GM12878 (cell line): ENCODE measurements at regions not wholly inside any gene's neighbourhood (a gene's known extent, or its start where the extent isn't known, plus 50 kb on each side); places are given as distances from the start of the nearest gene placed in this dataset.

ENCODE experiments used
- ATAC-seq: fragments of 200-7000 bp; cut with Tn5 transposase; 3 replicates; pipeline ENCODE4 v1.9.1; 2020; ENCODE audit warnings: mild to moderate bottlenecking, moderate library complexity
- BruUV-seq: library from RNA; stranded (reverse); fragments of 400-500 nt; replicated peaks from 2 replicates; lab custom pipeline; 2021; lab: Mats Ljungman, UMichigan
- CTCF ChIA-PET: fragments of 300-600 bp; sonication (Branson Sonifier 250); formaldehyde crosslinking; extraction: SDS; loops from one replicate; lab custom pipeline; 2021; ENCODE audit warnings: inconsistent platforms; lab: Yijun Ruan, JAX
- POLR2A ChIA-PET: fragments of 350-600 bp; formaldehyde crosslinking; extraction: SDS; loops from one replicate; lab custom pipeline; 2021; ENCODE audit warnings: inconsistent platforms; lab: Charles Lee
- RAD21 ChIA-PET: fragments of 300-600 bp; sonication (Branson Sonifier 250); formaldehyde crosslinking; loops from one replicate; lab custom pipeline; 2023; ENCODE audit warnings: antibody characterized with exemption; ENCODE audit not compliant: unreplicated experiment; lab: Charles Lee
- SMC1A ChIA-PET: fragments of 300-600 bp; sonication (Branson Sonifier 250); formaldehyde crosslinking; loops from one replicate; lab custom pipeline; 2023; ENCODE audit not compliant: unreplicated experiment, uncharacterized antibody; lab: Charles Lee
- DNase-seq: peaks from one replicate; pipeline ENCODE4 v3.0.0-alpha.2; 2011; ENCODE audit warnings: low read depth, low spot score
- FAIRE-seq: peaks from 3 replicates; lab custom pipeline; 2011; peaks lifted over from hg19 to GRCh38; lab: Jason Lieb, UNC
- H2AFZ ChIP-seq: 2 replicates; pipeline ENCODE4 v1.6.0; 2011; ENCODE audit warnings: low read depth, low read length, control low read depth; ENCODE audit not compliant: control insufficient read depth
- H3K27ac ChIP-seq: 2 replicates; pipeline ENCODE4 v1.5.1; 2011; ENCODE audit warnings: control low read depth; ENCODE audit not compliant: control insufficient read depth, insufficient read depth
- H3K27me3 ChIP-seq, 2 experiments: replicated peaks in 1 of 2; 2 replicates each; pipeline versions ENCODE4 v1.6.0 to v1.6.1; 2011; ENCODE audit warnings: low read length in 1 of 2; ENCODE audit not compliant: control insufficient read depth in 2 of 2, insufficient read depth in 2 of 2
- H3K36me3 ChIP-seq, 2 experiments: 2 replicates each; pipeline ENCODE4 v1.5.1; 2011; ENCODE audit warnings: low read length in 1 of 2; ENCODE audit not compliant: control insufficient read depth in 2 of 2, insufficient read depth in 2 of 2
- H3K4me1 ChIP-seq: 2 replicates; pipeline ENCODE4 v1.6.1; 2011; ENCODE audit warnings: mild to moderate bottlenecking, low read length, moderate library complexity, mixed read lengths; ENCODE audit not compliant: control insufficient read depth, insufficient read depth
- H3K4me2 ChIP-seq: 2 replicates; pipeline ENCODE4 v1.6.0; 2011; ENCODE audit warnings: control low read depth; ENCODE audit not compliant: control insufficient read depth, insufficient read depth
- H3K4me3 ChIP-seq: fragments of 200-600 bp; sonication (generic); 2 replicates; pipeline ENCODE4 v1.5.1; 2016
- H3K79me2 ChIP-seq: 2 replicates; pipeline ENCODE4 v1.6.0; 2011; ENCODE audit warnings: low read length; ENCODE audit not compliant: control insufficient read depth, insufficient read depth
- H3K9ac ChIP-seq: 2 replicates; pipeline ENCODE4 v1.8.0; 2011; ENCODE audit warnings: low read length, control low read depth, mixed read lengths; ENCODE audit not compliant: control insufficient read depth, insufficient read depth
- H3K9me3 ChIP-seq: replicated peaks from 3 replicates; pipeline ENCODE4 v1.5.1; 2011; ENCODE audit warnings: mild to moderate bottlenecking, low read length; ENCODE audit not compliant: control insufficient read depth, insufficient read depth
- H4K20me1 ChIP-seq: 2 replicates; pipeline ENCODE4 v1.6.0; 2011; ENCODE audit not compliant: control insufficient read depth, insufficient read depth
- BCL11A ChIP-seq: IDR thresholded peaks from 2 replicates; pipeline ENCODE4 v1.6.1; 2011; ENCODE audit warnings: low read depth, low read length
- BHLHE40 ChIP-seq, 2 experiments: fragments of 450-650 bp in 1 of 2; IDR thresholded peaks; 2 replicates each; pipeline ENCODE4 v1.6.1; 2011 to 2017; ENCODE audit warnings: low read depth in 2 of 2, borderline replicate concordance in 1 of 2, improper control_type of control experiment in 1 of 2, low read length in 1 of 2, mild to moderate bottlenecking in 1 of 2
- JUND ChIP-seq: IDR thresholded peaks from 2 replicates; pipeline ENCODE4 v1.6.1; 2012; ENCODE audit warnings: low read depth, mild to moderate bottlenecking, low read length, improper control_type of control experiment, moderate library complexity
- POLR2AphosphoS2 ChIP-seq: IDR thresholded peaks from 2 replicates; pipeline ENCODE4 v1.6.1; 2011; ENCODE audit warnings: low read depth, mild to moderate bottlenecking, low read length, improper control_type of control experiment, moderate library complexity
- TAF1 ChIP-seq: IDR thresholded peaks from 2 replicates; pipeline ENCODE4 v1.6.1; 2011; ENCODE audit warnings: mild to moderate bottlenecking, low read depth, low read length, borderline replicate concordance
- ZNF24 ChIP-seq: fragments of 450-650 bp; IDR thresholded peaks from 2 replicates; pipeline ENCODE4 v1.6.1; 2017; ENCODE audit warnings: antibody characterized with exemption, mild to moderate bottlenecking
- ZZZ3 ChIP-seq: IDR thresholded peaks from 2 replicates; pipeline ENCODE4 v1.6.1; 2011; ENCODE audit warnings: low read depth; ENCODE audit not compliant: control insufficient read depth, insufficient read length
- WGBS: methylation state at CpG from one replicate; pipeline ENCODE4 v1.1.6; 2016; ENCODE audit warnings: low lambda C conversion rate; ENCODE audit not compliant: insufficient replicate concordance, insufficient coverage; ENCODE audit errors: missing lambda C conversion rate; 5-methylcytosine and 5-hydroxymethylcytosine counted together
- in situ Hi-C: fragments of 300-500 bp; cut with MboI; formaldehyde crosslinking; loops from 9 replicates; pipeline ENCODE4 v1.14.3; 2018; ENCODE audit warnings: mixed read lengths
- intact Hi-C: fragments of 100-400 bp; cut with micrococcal nuclease; formaldehyde crosslinking; loops from one replicate; pipeline ENCODE4 v1.14.2; 2022; ENCODE audit not compliant: unreplicated experiment
- TF ChIP-seq, protein P1 (sequence below): IDR thresholded peaks from 2 replicates; pipeline ENCODE4 v1.6.1; 2012; ENCODE audit warnings: low read depth, low read length, improper control_type of control experiment
- TF ChIP-seq, protein P2 (sequence below): fragments of 450-650 bp; IDR thresholded peaks from 2 replicates; pipeline ENCODE4 v1.6.1; 2016; ENCODE audit warnings: mild to moderate bottlenecking, moderate library complexity, borderline replicate concordance

DNA sequence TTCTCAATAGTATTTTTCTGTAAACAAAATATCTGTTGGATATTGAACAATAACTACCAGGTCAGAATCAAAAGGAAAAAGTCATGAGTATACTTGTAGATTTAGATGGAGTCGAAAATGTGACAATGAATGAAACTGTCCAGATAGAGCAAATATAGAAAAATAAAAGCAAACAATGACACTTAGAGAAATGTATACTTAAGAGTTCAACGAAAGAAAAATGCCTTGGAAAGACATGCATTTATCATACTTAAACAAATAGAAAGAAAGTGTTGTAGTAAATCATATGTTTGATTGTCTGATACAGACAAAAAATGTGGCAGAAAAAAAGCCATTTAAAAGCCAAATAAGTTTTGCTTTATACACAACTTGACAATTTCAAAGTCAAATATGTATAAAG lies 571.2 kb upstream of the MGAT4C start:
- H3K4me3 ChIP-seq, result no peak overlapping the region
- H3K27me3 ChIP-seq, result no peaks in the 10 kb centered on the region
- no peaks in the 10 kb centered on the region for H4K20me1 ChIP-seq
- intact Hi-C loops (no loop called here), in situ Hi-C loops (no loop called here)
- DNase-seq, result no peak
- no TSS peak for BruUV-seq
- RAD21 ChIA-PET, result no interaction called here
- H3K4me1 ChIP-seq, result no peaks in the 10 kb centered on the region
- no peak overlapping the region for H3K9ac ChIP-seq
- TF ChIP-seq JUND (no peak), TAF1 (no peak)
- FAIRE-seq, result no peak
- POLR2A ChIA-PET, result no interaction called here
- no peak overlapping the region for H2AFZ ChIP-seq
- no peaks in the 10 kb centered on the region for H3K9me3 ChIP-seq
- CTCF ChIA-PET, result no interaction called here
- WGBS, result 0% methylated on average over 2 of the region's 2 CpGs
- no peak for ATAC-seq
- no peaks in the 10 kb centered on the region for H3K79me2 ChIP-seq
- no peaks in the 10 kb centered on the region for H3K36me3 ChIP-seq
- SMC1A ChIA-PET, result no interaction called here
- H3K4me2 ChIP-seq, result no peak overlapping the region
- H3K27ac ChIP-seq, result no peak overlapping the region

DNA sequence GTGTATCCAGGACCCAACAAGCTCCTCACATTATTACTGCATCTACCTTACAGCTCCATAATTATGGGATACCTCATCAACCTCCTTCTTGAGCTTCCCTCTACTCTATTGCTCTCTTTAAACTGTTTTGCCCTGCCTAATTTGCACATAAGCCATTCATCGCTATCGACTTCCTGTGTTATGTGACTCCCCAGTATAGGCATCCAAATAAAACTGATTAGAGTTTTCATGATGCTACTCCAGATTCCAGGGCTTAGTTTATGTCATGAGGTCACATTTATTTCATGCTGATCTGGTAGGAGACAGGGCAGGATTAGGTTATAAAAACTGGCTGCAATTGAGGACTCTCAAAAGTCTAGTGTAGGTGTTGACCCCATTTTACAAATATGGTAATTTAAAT lies 569.9 kb upstream of the MGAT4C start:
- ChIA-PET POLR2A (no interaction called here), RAD21 (no interaction called here), SMC1A (no interaction called here), CTCF (no interaction called here)
- FAIRE-seq (no peak), ATAC-seq (no peak), DNase-seq (no peak)
- H3K9me3 ChIP-seq, result no peaks in the 10 kb centered on the region
- H3K4me3 ChIP-seq, result no peak overlapping the region
- no peak overlapping the region for H3K27ac ChIP-seq
- H3K4me1 ChIP-seq, result no peaks in the 10 kb centered on the region
- no TSS peak for BruUV-seq
- no peaks in the 10 kb centered on the region for H3K79me2 ChIP-seq
- H4K20me1 ChIP-seq, result no peaks in the 10 kb centered on the region
- no peak overlapping the region for H2AFZ ChIP-seq
- in situ Hi-C loops (no loop called here), intact Hi-C loops (no loop called here)
- no peak overlapping the region for H3K4me2 ChIP-seq
- no peaks in the 10 kb centered on the region for H3K36me3 ChIP-seq
- no peak overlapping the region for H3K9ac ChIP-seq
- 61% methylated on average over 2 of the region's 2 CpGs for WGBS
- no peaks in the 10 kb centered on the region for H3K27me3 ChIP-seq
- TF ChIP-seq BHLHE40 (IDR thresholded peaks at IDR 0.05; ENCODE audit: borderline replicate concordance in 1 of 2, low read depth in 2 of 2, low read length in 1 of 2) (no peak), ZZZ3 (no peak), BCL11A (no peak), POLR2AphosphoS2 (no peak), ZNF24 (no peak)
- TF ChIP-seq, protein P1, sequence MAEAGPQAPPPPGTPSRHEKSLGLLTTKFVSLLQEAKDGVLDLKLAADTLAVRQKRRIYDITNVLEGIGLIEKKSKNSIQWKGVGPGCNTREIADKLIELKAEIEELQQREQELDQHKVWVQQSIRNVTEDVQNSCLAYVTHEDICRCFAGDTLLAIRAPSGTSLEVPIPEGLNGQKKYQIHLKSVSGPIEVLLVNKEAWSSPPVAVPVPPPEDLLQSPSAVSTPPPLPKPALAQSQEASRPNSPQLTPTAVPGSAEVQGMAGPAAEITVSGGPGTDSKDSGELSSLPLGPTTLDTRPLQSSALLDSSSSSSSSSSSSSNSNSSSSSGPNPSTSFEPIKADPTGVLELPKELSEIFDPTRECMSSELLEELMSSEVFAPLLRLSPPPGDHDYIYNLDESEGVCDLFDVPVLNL, result no peak
- TF ChIP-seq, protein P2, sequence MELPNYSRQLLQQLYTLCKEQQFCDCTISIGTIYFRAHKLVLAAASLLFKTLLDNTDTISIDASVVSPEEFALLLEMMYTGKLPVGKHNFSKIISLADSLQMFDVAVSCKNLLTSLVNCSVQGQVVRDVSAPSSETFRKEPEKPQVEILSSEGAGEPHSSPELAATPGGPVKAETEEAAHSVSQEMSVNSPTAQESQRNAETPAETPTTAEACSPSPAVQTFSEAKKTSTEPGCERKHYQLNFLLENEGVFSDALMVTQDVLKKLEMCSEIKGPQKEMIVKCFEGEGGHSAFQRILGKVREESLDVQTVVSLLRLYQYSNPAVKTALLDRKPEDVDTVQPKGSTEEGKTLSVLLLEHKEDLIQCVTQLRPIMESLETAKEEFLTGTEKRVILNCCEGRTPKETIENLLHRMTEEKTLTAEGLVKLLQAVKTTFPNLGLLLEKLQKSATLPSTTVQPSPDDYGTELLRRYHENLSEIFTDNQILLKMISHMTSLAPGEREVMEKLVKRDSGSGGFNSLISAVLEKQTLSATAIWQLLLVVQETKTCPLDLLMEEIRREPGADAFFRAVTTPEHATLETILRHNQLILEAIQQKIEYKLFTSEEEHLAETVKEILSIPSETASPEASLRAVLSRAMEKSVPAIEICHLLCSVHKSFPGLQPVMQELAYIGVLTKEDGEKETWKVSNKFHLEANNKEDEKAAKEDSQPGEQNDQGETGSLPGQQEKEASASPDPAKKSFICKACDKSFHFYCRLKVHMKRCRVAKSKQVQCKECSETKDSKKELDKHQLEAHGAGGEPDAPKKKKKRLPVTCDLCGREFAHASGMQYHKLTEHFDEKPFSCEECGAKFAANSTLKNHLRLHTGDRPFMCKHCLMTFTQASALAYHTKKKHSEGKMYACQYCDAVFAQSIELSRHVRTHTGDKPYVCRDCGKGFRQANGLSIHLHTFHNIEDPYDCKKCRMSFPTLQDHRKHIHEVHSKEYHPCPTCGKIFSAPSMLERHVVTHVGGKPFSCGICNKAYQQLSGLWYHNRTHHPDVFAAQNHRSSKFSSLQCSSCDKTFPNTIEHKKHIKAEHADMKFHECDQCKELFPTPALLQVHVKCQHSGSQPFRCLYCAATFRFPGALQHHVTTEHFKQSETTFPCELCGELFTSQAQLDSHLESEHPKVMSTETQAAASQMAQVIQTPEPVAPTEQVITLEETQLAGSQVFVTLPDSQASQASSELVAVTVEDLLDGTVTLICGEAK, result no peak
